ENCODE measurements at regions not wholly inside any gene's neighbourhood (a gene's known extent, or its start where the extent isn't known, plus 50 kb on each side); places are given as distances from the start of the nearest gene placed in this dataset.
A peak's percentile ranks its signal among the peaks of the same experiment; 100 is the strongest.

GRCh38 chr3:189563853-189564563 lies 67.2 kb upstream of the TP63 start:
- DNase-seq, result peak; percentile 80

- no peak for DNase-seq
Observed at GRCh38 chr3:189566550-189567130, 64.5 kb upstream of the TP63 start.

DNA sequence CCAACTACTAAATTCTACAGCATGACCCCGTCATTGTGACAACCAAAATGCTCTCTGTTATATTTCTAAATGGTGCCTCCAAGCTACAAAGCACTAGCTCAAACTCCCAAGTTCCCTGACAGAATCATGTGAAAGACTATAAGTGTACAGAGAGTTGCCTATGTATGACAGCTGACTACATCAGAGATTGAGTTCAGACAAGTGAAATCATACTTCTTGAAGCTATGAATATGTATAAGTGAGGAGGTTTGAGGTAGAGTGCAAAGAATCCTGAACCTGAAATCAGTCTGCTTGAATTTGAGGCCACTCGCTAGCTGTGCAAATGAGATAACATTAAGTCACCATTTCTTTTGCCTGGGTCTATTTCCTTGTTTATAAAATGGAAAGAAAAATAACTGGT lies 63.9 kb upstream of the TP63 start:
- DNase-seq, result no peak

- DNase-seq, result no peak
Observed at GRCh38 chr3:189567766-189568420, 63.3 kb upstream of the TP63 start.

DNA sequence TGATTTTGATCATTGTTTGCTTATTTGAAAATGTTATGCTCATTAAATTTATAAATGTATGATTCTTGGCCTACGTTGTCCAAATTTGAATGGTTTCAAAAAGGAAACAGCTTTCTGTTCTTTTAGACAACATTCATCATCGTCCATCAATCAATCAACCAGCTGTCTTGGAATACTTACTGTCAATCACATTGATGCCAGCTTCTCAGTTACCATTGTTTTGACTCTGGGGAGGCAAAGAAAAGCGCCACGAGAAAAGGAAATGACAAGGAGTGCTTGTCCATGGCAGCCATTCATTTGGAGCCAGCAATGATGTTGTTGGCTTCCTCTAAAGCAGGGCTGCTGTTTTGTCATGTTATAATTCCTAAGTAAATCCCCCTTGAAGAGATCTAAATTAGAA lies 62.2 kb upstream of the TP63 start:
- no peak for DNase-seq

GRCh38 chr3:189569473-189569872 lies 61.7 kb upstream of the TP63 start:
- no peak for DNase-seq

DNA sequence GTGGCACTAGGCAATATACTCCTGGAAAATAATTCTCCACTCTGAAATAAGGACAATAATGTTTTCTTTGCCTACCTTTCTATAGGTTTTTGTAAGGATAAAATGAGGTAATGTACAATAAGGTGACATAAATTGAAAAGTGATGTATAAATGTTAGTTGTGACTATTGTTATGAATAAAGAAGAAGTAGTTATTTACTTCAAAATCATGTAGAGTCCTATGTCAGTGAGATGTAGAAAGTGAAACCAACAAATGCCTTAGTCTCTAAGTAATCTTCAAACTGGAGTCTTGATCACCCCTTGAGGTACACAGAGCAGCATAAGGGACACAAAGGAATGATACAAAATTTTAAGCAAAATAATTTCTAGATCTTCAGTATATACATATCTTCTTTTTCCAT lies 60.3 kb upstream of the TP63 start:
- no peak for DNase-seq

GRCh38 chr3:189572249-189572648 lies 58.9 kb upstream of the TP63 start:
- no peak for DNase-seq

DNA sequence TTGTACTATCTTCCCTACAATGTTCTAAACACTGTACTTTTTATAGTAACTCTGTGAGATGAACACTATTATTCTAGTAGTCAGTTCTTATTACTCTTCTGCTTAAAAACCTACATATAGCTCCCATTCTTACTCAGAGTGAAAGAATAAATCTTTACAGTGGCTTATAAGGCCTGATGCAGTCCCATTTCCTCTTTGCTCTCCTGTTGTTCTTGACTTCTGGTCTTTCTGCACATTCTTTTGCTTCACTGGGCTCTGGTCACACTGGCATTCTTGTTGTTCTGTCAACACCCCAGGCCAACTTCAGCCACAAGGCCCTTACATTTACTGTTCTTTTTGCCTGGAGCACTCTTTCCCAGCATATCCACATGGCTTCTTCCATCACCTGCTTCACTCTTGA lies 58.2 kb upstream of the TP63 start:
- no peak for DNase-seq

DNA sequence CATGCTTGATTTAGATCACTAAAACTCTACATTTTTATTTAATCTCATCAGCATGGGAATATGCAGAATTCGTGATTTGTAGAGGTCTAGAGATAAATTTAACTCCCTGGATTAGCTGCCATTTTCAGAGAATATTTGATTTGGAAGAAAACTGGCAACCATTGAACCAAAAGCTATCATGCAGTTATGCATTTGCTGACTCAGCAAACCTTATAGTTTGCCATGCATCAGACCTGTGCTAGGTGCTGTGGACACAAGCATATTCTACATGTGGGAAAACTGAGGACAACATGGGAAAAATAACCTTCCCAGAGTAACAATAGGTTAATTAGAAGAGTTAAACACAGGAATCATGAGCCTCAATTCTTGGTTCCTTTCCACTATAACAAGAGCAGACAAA lies 54.7 kb upstream of the TP63 start:
- no peak for DNase-seq

- DNase-seq, result no peak
Observed at GRCh38 chr3:189577050-189577951, 53.9 kb upstream of the TP63 start.

GRCh38 chr3:189580190-189580589 lies 51.0 kb upstream of the TP63 start:
- no peak for DNase-seq
